GM12872 (cell line): ENCODE measurements at regions not wholly inside any gene's neighbourhood (a gene's known extent, or its start where the extent isn't known, plus 50 kb on each side); places are given as distances from the start of the nearest gene placed in this dataset.

Source experiments
- CTCF ChIP-seq: IDR thresholded peaks from 3 replicates; pipeline ENCODE4 v1.5.1; 2011; ENCODE audit warnings: low read depth, mild to moderate bottlenecking, low read length, moderate library complexity; ENCODE audit not compliant: insufficient read depth

DNA sequence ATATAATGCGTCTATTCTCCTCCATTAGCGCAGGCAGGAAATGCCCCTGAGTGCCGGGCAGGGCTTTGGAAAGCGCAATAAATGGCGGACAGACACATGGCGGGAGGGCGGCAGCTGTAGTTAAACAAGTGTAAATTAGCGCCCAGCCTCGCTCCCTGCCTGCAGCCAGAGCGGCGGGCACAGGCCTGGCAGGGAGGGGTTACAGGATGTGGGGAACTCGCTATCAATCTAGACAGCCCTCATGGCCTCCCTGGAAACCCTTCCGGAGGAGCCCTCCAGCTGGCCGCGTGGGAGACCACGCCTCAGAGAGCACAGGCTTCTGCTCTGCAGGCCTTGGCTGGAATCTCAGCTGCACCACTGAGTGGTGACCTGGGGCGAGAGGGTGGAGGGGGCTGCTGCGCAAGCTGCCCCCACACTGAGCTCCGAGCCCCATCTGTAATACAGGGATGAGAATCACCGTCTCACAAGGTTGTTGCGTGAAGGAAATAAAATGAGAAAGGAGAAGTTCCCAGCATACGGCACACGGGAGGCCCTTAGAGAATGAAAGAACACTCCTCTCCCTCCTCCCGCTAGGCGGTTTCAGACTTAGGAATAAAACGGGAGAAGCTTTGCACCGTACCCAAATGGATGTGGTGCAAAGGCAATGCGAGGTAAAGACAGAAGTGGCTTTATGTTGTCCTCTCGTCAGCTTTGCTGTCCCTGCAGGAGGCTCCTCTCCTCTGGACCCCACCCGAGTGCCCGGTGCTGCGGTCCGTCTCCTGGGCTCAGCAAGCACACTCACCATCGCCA is 167.2 kb upstream of the POU3F1 start:
- no peak for TF ChIP-seq CTCF

DNA sequence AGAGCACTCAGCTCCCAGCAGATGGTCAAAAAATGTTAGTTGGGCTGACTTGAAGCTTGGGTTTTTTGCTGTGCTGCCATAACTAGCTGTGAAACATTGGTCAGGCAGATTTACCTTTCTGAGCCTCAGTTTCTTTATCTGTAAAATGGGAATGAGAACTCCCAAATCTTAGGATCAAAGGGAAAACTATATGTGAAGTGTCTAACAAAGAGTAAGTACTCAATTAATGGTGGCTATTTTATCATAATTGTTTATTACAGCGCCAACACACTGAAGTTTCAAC is 164.2 kb upstream of the POU3F1 start:
- TF ChIP-seq CTCF: no peak

GRCh38 chr1:38210021-38210894 is 163.7 kb upstream of the POU3F1 start:
- no peak for TF ChIP-seq CTCF

DNA sequence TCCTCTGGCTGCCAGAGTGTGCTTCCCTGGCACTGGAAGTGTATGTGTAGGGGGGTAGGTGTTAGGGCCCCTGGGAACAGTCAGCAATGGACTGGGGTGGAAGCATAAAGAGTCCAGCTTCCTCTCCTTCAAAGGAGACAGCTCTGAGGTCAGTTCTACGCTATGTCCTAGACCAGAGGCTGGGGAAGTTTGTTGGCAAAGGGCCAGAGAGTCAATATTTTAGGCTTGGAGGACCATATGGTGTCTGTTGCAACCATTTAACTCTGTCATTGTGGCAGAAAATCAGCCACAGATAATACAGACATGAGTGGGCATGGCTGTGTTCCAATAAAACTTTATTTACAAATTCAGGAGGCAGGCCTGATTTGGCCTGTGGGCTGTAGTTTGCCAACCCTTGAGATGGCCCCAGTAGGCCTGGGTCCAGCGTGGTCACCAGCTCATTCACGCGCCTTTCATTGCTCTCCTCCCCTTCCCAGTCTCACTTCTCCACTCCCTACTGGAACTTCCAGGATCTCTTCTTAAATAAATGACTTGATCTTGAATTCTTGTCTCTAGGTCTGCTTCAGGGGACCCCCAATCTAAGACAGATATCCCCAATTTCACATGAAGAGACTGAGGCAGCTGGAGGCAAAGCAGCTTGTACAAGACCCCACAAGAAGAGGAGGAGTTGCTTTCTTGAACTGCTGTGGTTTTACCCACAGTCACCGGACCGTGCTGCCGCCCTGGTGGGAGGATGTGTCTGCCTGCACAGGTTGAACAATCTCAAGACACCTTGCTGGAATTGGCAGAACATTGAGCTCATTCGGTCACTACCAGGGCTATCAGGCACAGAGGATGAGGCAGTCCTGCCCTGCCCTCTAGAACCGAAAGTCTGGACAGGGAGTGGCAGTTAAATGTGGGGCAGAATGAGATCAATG is 162.4 kb upstream of the POU3F1 start:
- TF ChIP-seq CTCF: no peak

DNA sequence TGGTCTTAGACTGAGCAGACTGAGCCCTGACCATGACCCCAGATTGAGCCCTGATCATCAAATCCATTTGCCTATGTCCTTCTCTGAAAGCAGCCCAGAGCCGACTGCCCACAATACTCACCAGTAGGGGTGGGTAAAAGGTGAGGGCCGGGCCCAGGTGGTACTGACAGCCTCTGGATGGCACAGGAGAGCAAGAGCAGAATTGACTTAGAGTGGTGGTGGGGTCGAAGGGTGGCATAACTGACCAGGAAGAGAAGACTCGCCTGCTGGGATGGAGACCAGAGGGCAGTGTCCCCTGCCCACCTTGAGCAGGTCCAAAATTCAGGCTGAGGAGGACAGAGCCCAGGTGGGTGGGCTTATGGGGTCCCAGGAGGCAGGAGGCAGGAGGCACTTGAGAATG is 161.3 kb upstream of the POU3F1 start:
- no peak for TF ChIP-seq CTCF

- TF ChIP-seq CTCF: no peak
Observed at GRCh38 chr1:38207275-38207674, 160.7 kb upstream of the POU3F1 start.

- TF ChIP-seq CTCF: no peak
Observed at GRCh38 chr1:38204698-38205097, 158.1 kb upstream of the POU3F1 start.
